K562 (cell line): ENCODE measurements at regions not wholly inside any gene's neighbourhood (a gene's known extent, or its start where the extent isn't known, plus 50 kb on each side); places are given as distances from the start of the nearest gene placed in this dataset.

Source experiments
- CBX8 ChIP-seq: fragments of 200-600 bp; sonication (generic); IDR thresholded peaks from 2 replicates; pipeline ENCODE4 v1.6.1; 2012; ENCODE audit warnings: borderline replicate concordance, mixed run types, low read depth, mild to moderate bottlenecking, moderate library complexity, mixed read lengths, low read length, control low read depth, inconsistent platforms; ENCODE audit not compliant: poor library complexity, severe bottlenecking; ENCODE audit errors: extremely low read depth
- CHD1 ChIP-seq: fragments of 200-600 bp; sonication (generic); IDR thresholded peaks from one replicate; pipeline ENCODE4 v1.6.1; 2012; ENCODE audit warnings: mild to moderate bottlenecking, moderate library complexity, low read length, inconsistent platforms
- FOS ChIP-seq: IDR thresholded peaks from 3 replicates; pipeline ENCODE4 v1.6.1; 2011; ENCODE audit not compliant: insufficient read length; ENCODE audit errors: extremely low read depth
- IRF2 ChIP-seq: sonication (generic); formaldehyde crosslinking; IDR thresholded peaks from 2 replicates; pipeline ENCODE4 v1.8.1; 2022; ENCODE audit warnings: mild to moderate bottlenecking, missing genetic modification reagents
- MCM2 ChIP-seq: fragments of 450-650 bp; IDR thresholded peaks from 2 replicates; pipeline ENCODE4 v1.6.1; 2017; ENCODE audit warnings: low read depth, mild to moderate bottlenecking
- MNT ChIP-seq, 2 experiments: fragments of 450-650 bp; conservative IDR thresholded peaks; 2 replicates each; pipeline ENCODE4 v1.6.1; 2017; ENCODE audit warnings: mild to moderate bottlenecking in 2 of 2, moderate library complexity in 2 of 2
- PCBP1 ChIP-seq: fragments of 200-400 bp; formaldehyde crosslinking; IDR thresholded peaks from 2 replicates; pipeline ENCODE4 v1.6.1; 2018; ENCODE audit warnings: mild to moderate bottlenecking, low read depth, low read length; ENCODE audit not compliant: poor library complexity, severe bottlenecking
- RFX5 ChIP-seq: IDR thresholded peaks from 2 replicates; pipeline ENCODE4 v1.6.1; 2011; ENCODE audit warnings: low read depth, mild to moderate bottlenecking, improper control_type of control experiment, low read length
- ZNF436 ChIP-seq: fragments of 250-450, 450-650 bp; sonication (Bioruptor Pico); formaldehyde crosslinking; IDR thresholded peaks from 2 replicates; pipeline ENCODE4 v1.7.0; 2020; ENCODE audit warnings: mild to moderate bottlenecking
- TF ChIP-seq, protein P1 (sequence below), 3 experiments: IDR thresholded peaks in 2 of 3; conservative IDR thresholded peaks in 1 of 3; 2 replicates each; pipeline ENCODE4 v1.5.1; 2011 to 2012; ENCODE audit warnings: low read length in 3 of 3, mild to moderate bottlenecking in 3 of 3, control low read depth in 2 of 3, improper control_type of control experiment in 1 of 3, inconsistent platforms in 1 of 3, low read depth in 1 of 3, mixed read lengths in 1 of 3, moderate library complexity in 1 of 3; ENCODE audit not compliant: insufficient read depth in 2 of 3

- no peak for TF ChIP-seq PCBP1
- no peak for TF ChIP-seq CHD1
- TF ChIP-seq MCM2, result no peak
- no peak for TF ChIP-seq ZNF436
- TF ChIP-seq, protein P1, sequence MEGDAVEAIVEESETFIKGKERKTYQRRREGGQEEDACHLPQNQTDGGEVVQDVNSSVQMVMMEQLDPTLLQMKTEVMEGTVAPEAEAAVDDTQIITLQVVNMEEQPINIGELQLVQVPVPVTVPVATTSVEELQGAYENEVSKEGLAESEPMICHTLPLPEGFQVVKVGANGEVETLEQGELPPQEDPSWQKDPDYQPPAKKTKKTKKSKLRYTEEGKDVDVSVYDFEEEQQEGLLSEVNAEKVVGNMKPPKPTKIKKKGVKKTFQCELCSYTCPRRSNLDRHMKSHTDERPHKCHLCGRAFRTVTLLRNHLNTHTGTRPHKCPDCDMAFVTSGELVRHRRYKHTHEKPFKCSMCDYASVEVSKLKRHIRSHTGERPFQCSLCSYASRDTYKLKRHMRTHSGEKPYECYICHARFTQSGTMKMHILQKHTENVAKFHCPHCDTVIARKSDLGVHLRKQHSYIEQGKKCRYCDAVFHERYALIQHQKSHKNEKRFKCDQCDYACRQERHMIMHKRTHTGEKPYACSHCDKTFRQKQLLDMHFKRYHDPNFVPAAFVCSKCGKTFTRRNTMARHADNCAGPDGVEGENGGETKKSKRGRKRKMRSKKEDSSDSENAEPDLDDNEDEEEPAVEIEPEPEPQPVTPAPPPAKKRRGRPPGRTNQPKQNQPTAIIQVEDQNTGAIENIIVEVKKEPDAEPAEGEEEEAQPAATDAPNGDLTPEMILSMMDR (IDR thresholded peaks at IDR 0.05 in 2 of 3, conservative IDR thresholded peaks at IDR 0.05 in 1 of 3; ENCODE audit: insufficient read depth in 2 of 3, low read depth in 1 of 3, low read length in 3 of 3), result no peak
- TF ChIP-seq IRF2, result no peak
- TF ChIP-seq FOS, result no peak
- TF ChIP-seq CBX8, result no peak
- no peak for TF ChIP-seq RFX5
- TF ChIP-seq MNT (conservative IDR thresholded peaks at IDR 0.05), result no peak
Measured at GRCh38 chr1:55381491-55381890, 166.3 kb upstream of the USP24 start.
